ENCODE measurements at regions not wholly inside any gene's neighbourhood (a gene's known extent, or its start where the extent isn't known, plus 50 kb on each side); places are given as distances from the start of the nearest gene placed in this dataset.

DNA sequence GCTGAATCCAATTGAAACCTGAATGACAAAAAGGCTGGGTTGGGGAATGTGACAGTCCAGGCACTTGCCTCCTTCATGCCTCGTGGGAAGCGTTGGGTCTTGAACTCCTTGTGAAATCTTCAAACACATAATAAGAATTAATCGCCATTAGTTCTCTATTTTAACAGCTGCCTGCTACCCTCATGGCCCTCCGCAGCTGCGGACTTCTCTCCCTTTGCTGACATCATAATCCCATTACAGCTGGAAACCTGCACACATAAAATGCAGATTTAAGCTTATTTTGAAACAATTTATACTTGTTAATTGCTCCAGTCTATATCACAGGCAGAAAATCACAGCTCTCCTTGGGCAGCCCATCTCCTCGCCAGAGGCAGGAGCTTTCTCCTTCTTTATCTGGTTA is 403.0 kb upstream of the MKI67 start:
- Histone ChIP-seq H3K27ac (ENCODE audit: low read depth, low read length) (no peak overlapping the region), H3K9ac (ENCODE audit: low read depth in 1 of 3, low read length in 3 of 3) (no peak overlapping the region), H3K4me3 (ENCODE audit: low read length in 3 of 3) (no peak overlapping the region), H3K4me1 (ENCODE audit: control insufficient read depth in 3 of 3, insufficient read depth in 3 of 3, low read length in 3 of 3) (peaks cover 6 to 7% (median 7%) of the 10 kb centered on the region in 3 donors), H3K9me3 (ENCODE audit: control insufficient read depth in 3 of 3, low read length in 3 of 3) (no peaks in the 10 kb centered on the region), H3K27me3 (ENCODE audit: control insufficient read depth in 3 of 3, insufficient read depth in 3 of 3, low read length in 3 of 3) (peaks cover 0 to 8% (median 3%) of the 10 kb centered on the region in 3 donors), H3K36me3 (ENCODE audit: control insufficient read depth in 3 of 3, insufficient read depth in 3 of 3, low read length in 3 of 3) (no peaks in the 10 kb centered on the region)

DNA sequence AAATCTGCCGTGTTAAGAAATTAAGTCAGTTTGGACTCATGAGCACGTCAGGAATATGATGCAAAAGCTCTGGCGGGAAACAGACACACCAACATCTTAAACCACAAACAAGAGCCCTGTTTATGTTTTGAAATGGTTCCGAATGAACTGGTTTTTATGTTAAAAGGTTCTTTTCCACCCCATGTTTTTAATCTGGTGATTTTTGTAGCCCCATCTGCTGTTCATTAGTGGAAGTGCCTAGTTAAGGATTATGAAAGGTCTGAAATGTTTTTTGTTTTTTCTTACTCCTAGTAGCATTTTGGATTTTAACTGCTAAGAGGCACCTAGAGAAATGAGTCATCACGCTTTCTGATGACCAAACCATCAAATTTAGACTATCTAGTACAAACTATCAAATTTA is 404.1 kb upstream of the MKI67 start:
- Histone ChIP-seq H3K27me3 (ENCODE audit: control insufficient read depth in 3 of 3, insufficient read depth in 3 of 3, low read length in 3 of 3) (peaks cover 0 to 8% (median 0%) of the 10 kb centered on the region in 3 donors), H3K27ac (ENCODE audit: low read depth, low read length) (no peak overlapping the region), H3K36me3 (ENCODE audit: control insufficient read depth in 3 of 3, insufficient read depth in 3 of 3, low read length in 3 of 3) (no peaks in the 10 kb centered on the region), H3K9ac (ENCODE audit: low read depth in 1 of 3, low read length in 3 of 3) (no peak overlapping the region), H3K4me1 (ENCODE audit: control insufficient read depth in 3 of 3, insufficient read depth in 3 of 3, low read length in 3 of 3) (peaks cover 6 to 7% (median 7%) of the 10 kb centered on the region in 3 donors), H3K4me3 (ENCODE audit: low read length in 3 of 3) (no peak overlapping the region), H3K9me3 (ENCODE audit: control insufficient read depth in 3 of 3, low read length in 3 of 3) (no peaks in the 10 kb centered on the region)

DNA sequence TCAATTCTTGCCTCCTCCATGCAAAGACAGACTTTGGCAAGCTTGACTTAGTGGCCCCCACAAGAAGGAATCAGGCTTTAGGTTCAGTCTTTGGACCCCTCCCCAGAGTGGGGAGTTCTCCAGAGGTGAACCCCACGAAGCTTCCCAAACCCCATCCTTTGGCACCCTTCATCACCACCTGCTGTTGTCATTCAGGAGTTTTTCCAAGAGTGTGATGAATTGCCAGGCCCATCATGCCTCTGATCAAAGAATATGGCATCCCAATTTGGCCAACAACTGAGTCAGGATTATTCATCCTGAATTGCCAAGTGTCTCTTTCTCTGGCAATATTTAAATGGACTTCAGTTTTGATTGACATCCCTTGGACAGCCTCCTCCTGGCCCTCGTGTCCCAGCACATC is 404.7 kb upstream of the MKI67 start:
- H3K4me1 ChIP-seq (ENCODE audit: control insufficient read depth in 3 of 3, insufficient read depth in 3 of 3, low read length in 3 of 3) = peaks cover 6 to 7% (median 7%) of the 10 kb centered on the region in 3 donors
- H3K27me3 ChIP-seq (ENCODE audit: control insufficient read depth in 3 of 3, insufficient read depth in 3 of 3, low read length in 3 of 3) = peaks cover 0 to 6% (median 0%) of the 10 kb centered on the region in 3 donors
- H3K9me3 ChIP-seq (ENCODE audit: control insufficient read depth in 3 of 3, low read length in 3 of 3) = no peaks in the 10 kb centered on the region
- no peak overlapping the region for H3K9ac ChIP-seq (ENCODE audit: low read depth in 1 of 3, low read length in 3 of 3)
- no peak overlapping the region for H3K4me3 ChIP-seq (ENCODE audit: low read length in 3 of 3)
- H3K36me3 ChIP-seq (ENCODE audit: control insufficient read depth in 3 of 3, insufficient read depth in 3 of 3, low read length in 3 of 3) = no peaks in the 10 kb centered on the region
- H3K27ac ChIP-seq (ENCODE audit: low read depth, low read length) = no peak overlapping the region

DNA sequence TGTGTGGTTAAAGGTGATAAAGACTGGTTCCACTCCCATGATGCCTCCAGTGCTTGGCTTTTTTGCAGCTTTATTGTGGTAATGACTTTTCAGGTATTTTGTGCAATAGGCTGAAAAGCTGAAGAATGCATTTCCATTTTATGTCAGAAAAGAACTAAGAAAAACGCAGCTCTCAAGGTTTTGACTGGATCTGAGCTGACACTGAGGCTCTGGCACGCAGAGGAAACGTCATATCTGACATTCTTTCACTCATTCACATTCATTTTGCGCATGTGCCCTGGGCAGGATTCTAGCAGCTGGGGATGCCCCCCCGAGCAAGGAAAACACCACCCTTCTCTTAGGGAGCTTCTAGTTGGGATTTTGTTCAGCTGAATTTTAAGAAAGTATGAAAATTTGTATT is 408.5 kb upstream of the MKI67 start:
- Histone ChIP-seq H3K27me3 (ENCODE audit: control insufficient read depth in 3 of 3, insufficient read depth in 3 of 3, low read length in 3 of 3) (peaks cover 0 to 9% (median 5%) of the 10 kb centered on the region in 3 donors), H3K4me1 (ENCODE audit: control insufficient read depth in 3 of 3, insufficient read depth in 3 of 3, low read length in 3 of 3) (peaks cover 6 to 7% (median 7%) of the 10 kb centered on the region in 3 donors), H3K27ac (ENCODE audit: low read depth, low read length) (no peak overlapping the region), H3K9ac (ENCODE audit: low read depth in 1 of 3, low read length in 3 of 3) (no peak overlapping the region), H3K4me3 (ENCODE audit: low read length in 3 of 3) (no peak overlapping the region), H3K9me3 (ENCODE audit: control insufficient read depth in 3 of 3, low read length in 3 of 3) (no peaks in the 10 kb centered on the region), H3K36me3 (ENCODE audit: control insufficient read depth in 3 of 3, insufficient read depth in 3 of 3, low read length in 3 of 3) (no peaks in the 10 kb centered on the region)

DNA sequence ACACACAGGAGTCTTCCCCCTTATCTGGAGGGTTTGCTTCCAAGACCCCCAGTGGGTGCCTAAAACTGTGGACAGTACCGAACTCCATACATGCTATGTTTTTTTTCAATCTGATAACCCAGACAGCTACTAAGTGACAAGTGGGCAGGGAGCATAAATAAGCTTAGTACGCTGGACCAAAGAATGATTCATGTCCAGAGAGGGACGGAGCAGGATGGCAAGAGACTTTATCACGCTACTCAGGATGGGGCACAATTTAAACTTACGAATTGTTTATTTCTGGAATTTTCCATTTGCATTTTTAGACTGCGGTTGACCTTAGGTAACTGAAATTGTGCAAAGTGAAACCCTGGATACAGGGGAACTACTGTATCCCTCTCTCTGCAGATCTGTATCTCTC is 410.0 kb upstream of the MKI67 start:
- Histone ChIP-seq H3K4me3 (ENCODE audit: low read length in 3 of 3) (no peak overlapping the region), H3K9ac (ENCODE audit: low read depth in 1 of 3, low read length in 3 of 3) (no peak overlapping the region), H3K4me1 (ENCODE audit: control insufficient read depth in 3 of 3, insufficient read depth in 3 of 3, low read length in 3 of 3) (peaks cover 3 to 12% (median 8%) of the 10 kb centered on the region in 3 donors), H3K9me3 (ENCODE audit: control insufficient read depth in 3 of 3, low read length in 3 of 3) (no peaks in the 10 kb centered on the region), H3K27me3 (ENCODE audit: control insufficient read depth in 3 of 3, insufficient read depth in 3 of 3, low read length in 3 of 3) (peaks cover 2 to 17% (median 12%) of the 10 kb centered on the region in 3 donors), H3K36me3 (ENCODE audit: control insufficient read depth in 3 of 3, insufficient read depth in 3 of 3, low read length in 3 of 3) (no peaks in the 10 kb centered on the region), H3K27ac (ENCODE audit: low read depth, low read length) (no peak overlapping the region)

DNA sequence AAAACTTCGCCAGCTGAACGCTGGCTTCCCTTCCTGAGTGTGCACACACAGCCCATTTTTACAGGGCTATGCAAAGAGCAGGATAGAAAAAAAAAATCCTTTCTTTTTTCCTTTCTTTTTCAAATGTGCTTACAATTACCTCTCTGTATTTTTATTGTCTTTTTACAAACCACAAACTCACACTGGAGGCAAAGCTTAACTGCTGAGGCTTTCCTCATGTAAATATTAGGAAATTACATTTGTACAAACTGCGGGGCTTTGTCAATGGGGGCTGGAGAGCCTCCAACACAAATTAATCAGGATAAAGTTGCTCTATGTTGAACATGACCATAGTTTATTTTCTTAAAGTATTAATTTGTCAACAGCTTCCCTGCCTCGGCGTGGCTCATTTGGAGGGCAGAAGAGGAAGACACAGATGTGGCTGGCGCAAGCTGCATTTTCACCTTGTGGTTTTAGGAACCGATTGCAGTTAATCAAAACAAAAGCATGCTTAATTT is 411.7 kb upstream of the MKI67 start:
- peaks cover 3 to 20% (median 15%) of the 10 kb centered on the region in 3 donors for H3K27me3 ChIP-seq (ENCODE audit: control insufficient read depth in 3 of 3, insufficient read depth in 3 of 3, low read length in 3 of 3)
- H3K27ac ChIP-seq (ENCODE audit: low read depth, low read length) = no peak overlapping the region
- no peak overlapping the region for H3K9ac ChIP-seq (ENCODE audit: low read depth in 1 of 3, low read length in 3 of 3)

DNA sequence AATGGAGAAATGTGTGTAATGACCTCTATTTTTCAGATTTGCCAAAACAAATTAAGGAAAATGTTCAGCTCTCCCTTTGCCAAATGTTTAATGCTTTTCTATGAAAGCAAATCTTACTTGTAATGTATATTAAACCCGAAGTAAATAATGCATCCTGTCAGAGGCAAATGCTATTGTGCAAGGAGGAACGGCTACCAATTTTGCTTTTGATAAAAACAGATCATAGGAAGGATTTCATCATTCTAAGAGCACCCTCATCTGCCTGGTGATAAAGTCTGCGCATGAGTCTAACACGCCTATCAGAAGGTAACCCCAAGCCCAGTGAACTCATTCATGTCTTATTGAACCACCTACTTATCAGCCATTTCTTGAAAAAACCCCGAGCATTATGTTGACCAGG is 412.4 kb upstream of the MKI67 start:
- peaks cover 3 to 20% (median 15%) of the 10 kb centered on the region in 3 donors for H3K27me3 ChIP-seq (ENCODE audit: control insufficient read depth in 3 of 3, insufficient read depth in 3 of 3, low read length in 3 of 3)
- H3K36me3 ChIP-seq (ENCODE audit: control insufficient read depth in 3 of 3, insufficient read depth in 3 of 3, low read length in 3 of 3) = no peaks in the 10 kb centered on the region
- no peak overlapping the region for H3K27ac ChIP-seq (ENCODE audit: low read depth, low read length)
- H3K9ac ChIP-seq (ENCODE audit: low read depth in 1 of 3, low read length in 3 of 3) = no peak overlapping the region
- peaks cover 0 to 12% (median 11%) of the 10 kb centered on the region in 3 donors for H3K4me1 ChIP-seq (ENCODE audit: control insufficient read depth in 3 of 3, insufficient read depth in 3 of 3, low read length in 3 of 3)
- H3K9me3 ChIP-seq (ENCODE audit: control insufficient read depth in 3 of 3, low read length in 3 of 3) = no peaks in the 10 kb centered on the region
- no peak overlapping the region for H3K4me3 ChIP-seq (ENCODE audit: low read length in 3 of 3)

More for the DNA sequence above, 411.7 kb upstream of the MKI67 start:
- Histone ChIP-seq H3K4me3 (ENCODE audit: low read length in 3 of 3) (no peak overlapping the region), H3K4me1 (ENCODE audit: control insufficient read depth in 3 of 3, insufficient read depth in 3 of 3, low read length in 3 of 3) (peaks cover 0 to 12% (median 11%) of the 10 kb centered on the region in 3 donors), H3K36me3 (ENCODE audit: control insufficient read depth in 3 of 3, insufficient read depth in 3 of 3, low read length in 3 of 3) (no peaks in the 10 kb centered on the region), H3K9me3 (ENCODE audit: control insufficient read depth in 3 of 3, low read length in 3 of 3) (no peaks in the 10 kb centered on the region)

DNA sequence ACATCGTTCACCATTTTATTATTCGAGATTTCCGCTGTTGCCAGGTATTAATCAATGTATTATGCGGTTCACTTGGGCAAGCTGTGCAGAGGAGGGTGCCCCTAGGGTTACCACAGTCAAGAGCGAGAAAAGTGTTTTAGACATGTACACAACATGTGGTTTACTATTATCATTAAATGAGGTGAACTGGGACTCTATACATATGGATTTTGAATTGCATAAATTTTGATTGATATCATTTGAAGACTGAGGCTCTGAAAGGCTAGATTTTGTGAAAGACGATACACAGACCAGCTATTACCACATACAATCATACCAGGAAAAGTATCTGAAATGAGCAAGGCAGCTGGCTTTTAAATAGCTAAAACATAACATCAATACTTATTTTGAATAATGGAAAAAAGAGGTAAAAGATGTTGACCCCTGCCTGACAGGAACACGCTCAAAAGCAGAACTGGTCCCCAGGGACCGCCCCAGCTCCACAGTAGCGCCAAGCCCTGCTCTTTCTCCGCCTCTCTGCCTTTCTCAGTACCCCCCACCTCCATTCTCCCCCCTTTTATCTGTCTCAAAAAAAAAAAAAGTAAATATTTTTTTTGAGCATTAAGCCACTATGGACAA is 413.4 kb upstream of the MKI67 start:
- Histone ChIP-seq H3K4me3 (ENCODE audit: low read length in 3 of 3) (no peak overlapping the region), H3K27me3 (ENCODE audit: control insufficient read depth in 3 of 3, insufficient read depth in 3 of 3, low read length in 3 of 3) (peaks cover 3 to 20% (median 15%) of the 10 kb centered on the region in 3 donors), H3K27ac (ENCODE audit: low read depth, low read length) (no peak overlapping the region), H3K9ac (ENCODE audit: low read depth in 1 of 3, low read length in 3 of 3) (no peak overlapping the region), H3K9me3 (ENCODE audit: control insufficient read depth in 3 of 3, low read length in 3 of 3) (no peaks in the 10 kb centered on the region), H3K4me1 (ENCODE audit: control insufficient read depth in 3 of 3, insufficient read depth in 3 of 3, low read length in 3 of 3) (peaks cover 0 to 12% (median 11%) of the 10 kb centered on the region in 3 donors), H3K36me3 (ENCODE audit: control insufficient read depth in 3 of 3, insufficient read depth in 3 of 3, low read length in 3 of 3) (no peaks in the 10 kb centered on the region)

DNA sequence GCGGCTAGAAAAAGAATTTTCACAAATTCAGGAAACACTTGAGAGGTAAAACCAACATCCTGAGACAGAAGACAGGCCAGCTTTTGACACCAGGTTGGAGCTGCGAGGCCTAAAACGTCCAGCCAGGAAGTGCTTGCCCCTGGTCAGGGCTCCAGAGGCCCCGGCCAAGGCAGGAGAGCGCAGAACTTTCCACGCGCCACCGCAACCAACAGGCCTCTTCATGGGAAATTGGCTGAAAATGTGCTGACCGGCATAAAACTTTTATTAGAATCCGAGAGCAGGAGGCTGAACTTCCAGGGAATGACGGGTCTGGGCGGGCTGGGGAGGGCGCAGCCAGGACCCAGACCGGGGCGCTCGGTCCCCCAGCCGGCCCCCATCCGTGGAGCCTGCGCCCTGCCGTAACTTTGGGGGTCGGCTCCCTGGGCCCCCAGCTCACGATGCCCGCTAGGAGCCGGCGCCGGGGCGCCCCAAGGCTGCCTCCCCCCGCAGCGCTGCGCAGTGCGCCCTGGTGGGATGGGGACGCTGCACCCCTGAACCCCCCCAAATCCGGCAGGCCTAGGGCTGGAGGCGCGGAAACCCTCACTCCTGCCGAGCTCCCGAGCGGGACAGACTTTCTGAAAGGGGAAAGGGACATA is 414.0 kb upstream of the MKI67 start:
- H3K9ac ChIP-seq (ENCODE audit: low read depth in 1 of 3, low read length in 3 of 3) = peak overlapping the region in 1 of 3 donors; percentile 58
- peak overlapping the region in 1 of 3 donors; percentile 31 for H3K4me3 ChIP-seq (ENCODE audit: low read length in 3 of 3)
- no peak overlapping the region for H3K27ac ChIP-seq (ENCODE audit: low read depth, low read length)
- no peaks in the 10 kb centered on the region for H3K36me3 ChIP-seq (ENCODE audit: control insufficient read depth in 3 of 3, insufficient read depth in 3 of 3, low read length in 3 of 3)
- H3K4me1 ChIP-seq (ENCODE audit: control insufficient read depth in 3 of 3, insufficient read depth in 3 of 3, low read length in 3 of 3) = peaks cover 0 to 12% (median 11%) of the 10 kb centered on the region in 3 donors
- H3K27me3 ChIP-seq (ENCODE audit: control insufficient read depth in 3 of 3, insufficient read depth in 3 of 3, low read length in 3 of 3) = peaks cover 3 to 20% (median 19%) of the 10 kb centered on the region in 3 donors
- no peaks in the 10 kb centered on the region for H3K9me3 ChIP-seq (ENCODE audit: control insufficient read depth in 3 of 3, low read length in 3 of 3)

All from skeletal muscle tissue (tissue), 3 donors.